MM.1S (cell line): ENCODE measurements at regions not wholly inside any gene's neighbourhood (a gene's known extent, or its start where the extent isn't known, plus 50 kb on each side); places are given as distances from the start of the nearest gene placed in this dataset.
"Not testable (repeated sequence)": the region's sequence is repeated elsewhere in the genome, so short reads cannot be mapped to it uniquely, and the experiment has no call there.

Source experiments
- DNase-seq: peaks from one replicate; pipeline ENCODE4 v3.0.0-alpha.2; 2015
- H2AFZ ChIP-seq: fragments of 300-600 bp; sonication (generic); 2 replicates; pipeline ENCODE4 v1.6.0; 2016; ENCODE audit warnings: antibody characterized with exemption, low read length
- H3F3A ChIP-seq: fragments of 300-600 bp; sonication (generic); 2 replicates; pipeline ENCODE4 v1.6.1; 2016; ENCODE audit warnings: mild to moderate bottlenecking, antibody characterized with exemption, low read length, moderate library complexity, mixed read lengths; ENCODE audit not compliant: insufficient read depth
- H3K27ac ChIP-seq: fragments of 300-600 bp; sonication (generic); 2 replicates; pipeline ENCODE4 v1.5.1; 2016; ENCODE audit warnings: mild to moderate bottlenecking, low read length
- H3K27me3 ChIP-seq: fragments of 300-600 bp; sonication (generic); replicated peaks from 2 replicates; pipeline ENCODE4 v1.6.0; 2016; ENCODE audit warnings: low read length; ENCODE audit not compliant: insufficient read depth
- H3K36me3 ChIP-seq: fragments of 300-600 bp; sonication (generic); replicated peaks from 2 replicates; pipeline ENCODE4 v1.6.1; 2016; ENCODE audit warnings: mild to moderate bottlenecking, low read length, mixed read lengths; ENCODE audit not compliant: insufficient read depth
- H3K4me1 ChIP-seq: fragments of 300-600 bp; sonication (generic); 2 replicates; pipeline ENCODE4 v1.6.1; 2016; ENCODE audit warnings: low read length, mixed read lengths
- H3K4me2 ChIP-seq: fragments of 300-600 bp; sonication (generic); 2 replicates; pipeline ENCODE4 v1.6.0; 2016; ENCODE audit warnings: low read depth, low read length
- H3K4me3 ChIP-seq: fragments of 300-600 bp; sonication (generic); 2 replicates; pipeline ENCODE4 v1.5.1; 2016; ENCODE audit warnings: low read length, mixed read lengths
- H3K79me2 ChIP-seq: fragments of 300-600 bp; sonication (generic); 2 replicates; pipeline ENCODE4 v1.6.1; 2016; ENCODE audit warnings: mixed run types, low read length, mixed read lengths
- H3K9ac ChIP-seq: fragments of 300-600 bp; sonication (generic); 2 replicates; pipeline ENCODE4 v1.6.1; 2016; ENCODE audit warnings: low read length, mixed read lengths
- H3K9me2 ChIP-seq: fragments of 300-600 bp; sonication (generic); replicated peaks from 2 replicates; pipeline ENCODE4 v1.6.1; 2016; ENCODE audit warnings: mild to moderate bottlenecking, low read length, mixed read lengths; ENCODE audit not compliant: insufficient read depth
- H3K9me3 ChIP-seq: fragments of 300-600 bp; sonication (generic); replicated peaks from 2 replicates; pipeline ENCODE4 v1.6.1; 2016; ENCODE audit warnings: mild to moderate bottlenecking, low read length, mixed read lengths; ENCODE audit not compliant: insufficient read depth
- H4K20me1 ChIP-seq: fragments of 300-600 bp; sonication (generic); 2 replicates; pipeline ENCODE4 v1.6.1; 2016; ENCODE audit warnings: mild to moderate bottlenecking, low read length, moderate library complexity, mixed read lengths; ENCODE audit not compliant: insufficient read depth
- EZH2 ChIP-seq: fragments of 300-600 bp; sonication (generic); optimal IDR thresholded peaks from 2 replicates; pipeline ENCODE3; 2017; ENCODE audit warnings: low read depth, mild to moderate bottlenecking, antibody characterized with exemption, low read length, mixed read lengths
- EZH2phosphoT487 ChIP-seq: fragments of 300-600 bp; sonication (generic); IDR thresholded peaks from 2 replicates; pipeline ENCODE4 v1.6.1; 2018; ENCODE audit warnings: antibody characterized with exemption, low read length
- TF ChIP-seq, protein P1 (sequence below): fragments of 300-600 bp; sonication (generic); IDR thresholded peaks from 2 replicates; pipeline ENCODE4 v1.5.1; 2016; ENCODE audit warnings: antibody characterized with exemption, low read length, mixed read lengths

DNA sequence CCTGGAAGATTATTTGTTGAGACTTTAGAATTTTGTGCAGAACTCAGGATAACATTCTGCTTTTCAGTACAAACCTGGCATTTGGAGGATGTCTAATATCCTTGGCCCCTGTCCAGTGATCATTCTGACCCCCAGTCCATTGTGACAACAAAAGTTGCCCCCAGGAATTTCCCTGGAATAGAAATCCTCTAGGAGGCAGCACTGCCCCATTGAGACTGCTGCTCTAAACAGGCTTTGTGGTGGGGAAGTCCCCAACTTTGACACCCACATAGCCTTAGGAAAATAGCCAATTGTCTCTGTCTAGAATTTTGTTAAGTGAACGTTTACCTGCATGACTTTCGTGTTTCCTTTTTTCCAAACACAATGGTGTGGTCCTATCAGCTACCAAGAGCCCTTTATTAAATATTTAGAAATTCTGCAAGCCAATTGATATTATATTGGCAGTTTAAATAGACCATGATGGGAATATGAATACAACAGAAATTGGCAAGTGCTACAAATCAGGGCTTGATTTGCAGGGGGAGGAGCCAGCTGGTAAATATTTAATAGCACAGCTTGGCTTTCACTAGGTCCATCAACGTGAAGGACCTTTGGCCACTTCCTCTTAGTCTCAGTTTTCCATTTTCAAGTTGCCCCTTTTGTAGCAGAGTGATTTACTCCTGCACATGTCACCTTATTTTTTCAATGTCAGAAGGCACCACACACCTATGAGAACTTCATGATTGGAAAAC is 451.7 kb downstream of the EFNB2 start:
- Histone ChIP-seq H3K4me3 (no peak overlapping the region), H3K27me3 (no peaks in the 10 kb centered on the region), H3K4me1 (no peaks in the 10 kb centered on the region), H2AFZ (no peak overlapping the region), H3K27ac (no peak overlapping the region), H3K79me2 (no peaks in the 10 kb centered on the region), H3K9me3 (no peaks in the 10 kb centered on the region), H3K9ac (no peak overlapping the region), H3K4me2 (no peak overlapping the region), H4K20me1 (no peaks in the 10 kb centered on the region), H3K36me3 (no peaks in the 10 kb centered on the region), H3F3A (no peaks in the 10 kb centered on the region), H3K9me2 (no peaks in the 10 kb centered on the region)
- TF ChIP-seq EZH2, result no peak
- TF ChIP-seq, protein P1, sequence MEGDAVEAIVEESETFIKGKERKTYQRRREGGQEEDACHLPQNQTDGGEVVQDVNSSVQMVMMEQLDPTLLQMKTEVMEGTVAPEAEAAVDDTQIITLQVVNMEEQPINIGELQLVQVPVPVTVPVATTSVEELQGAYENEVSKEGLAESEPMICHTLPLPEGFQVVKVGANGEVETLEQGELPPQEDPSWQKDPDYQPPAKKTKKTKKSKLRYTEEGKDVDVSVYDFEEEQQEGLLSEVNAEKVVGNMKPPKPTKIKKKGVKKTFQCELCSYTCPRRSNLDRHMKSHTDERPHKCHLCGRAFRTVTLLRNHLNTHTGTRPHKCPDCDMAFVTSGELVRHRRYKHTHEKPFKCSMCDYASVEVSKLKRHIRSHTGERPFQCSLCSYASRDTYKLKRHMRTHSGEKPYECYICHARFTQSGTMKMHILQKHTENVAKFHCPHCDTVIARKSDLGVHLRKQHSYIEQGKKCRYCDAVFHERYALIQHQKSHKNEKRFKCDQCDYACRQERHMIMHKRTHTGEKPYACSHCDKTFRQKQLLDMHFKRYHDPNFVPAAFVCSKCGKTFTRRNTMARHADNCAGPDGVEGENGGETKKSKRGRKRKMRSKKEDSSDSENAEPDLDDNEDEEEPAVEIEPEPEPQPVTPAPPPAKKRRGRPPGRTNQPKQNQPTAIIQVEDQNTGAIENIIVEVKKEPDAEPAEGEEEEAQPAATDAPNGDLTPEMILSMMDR, result peak; percentile 17
- DNase-seq, result peak; percentile 23

DNA sequence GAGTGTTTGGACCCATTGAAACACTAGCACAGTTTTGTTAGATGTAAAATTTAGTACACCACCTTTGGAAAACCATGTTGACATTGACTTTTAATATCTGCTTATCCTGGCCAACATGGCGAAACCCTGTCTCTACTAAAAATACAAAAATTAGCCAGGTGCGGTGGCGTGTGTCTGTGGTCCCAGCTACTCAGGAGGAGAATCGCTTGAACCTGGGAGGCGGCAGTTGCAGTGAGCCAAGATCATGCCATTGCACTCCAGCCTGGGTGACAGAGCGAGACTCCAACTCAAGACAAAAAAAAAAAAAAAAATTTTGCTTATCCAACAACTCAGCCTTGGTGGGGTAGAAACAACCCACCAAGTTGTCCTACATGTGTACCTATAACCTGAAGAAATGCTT is 454.2 kb downstream of the EFNB2 start:
- H3K36me3 ChIP-seq, H3K9me3 ChIP-seq, H3K4me3 ChIP-seq, H3K9ac ChIP-seq, H2AFZ ChIP-seq, DNase-seq, H3K4me1 ChIP-seq, H3K9me2 ChIP-seq, H3K27ac ChIP-seq, H3K27me3 ChIP-seq, H4K20me1 ChIP-seq, H3K79me2 ChIP-seq, H3K4me2 ChIP-seq, H3F3A ChIP-seq: not testable (repeated sequence)

DNA sequence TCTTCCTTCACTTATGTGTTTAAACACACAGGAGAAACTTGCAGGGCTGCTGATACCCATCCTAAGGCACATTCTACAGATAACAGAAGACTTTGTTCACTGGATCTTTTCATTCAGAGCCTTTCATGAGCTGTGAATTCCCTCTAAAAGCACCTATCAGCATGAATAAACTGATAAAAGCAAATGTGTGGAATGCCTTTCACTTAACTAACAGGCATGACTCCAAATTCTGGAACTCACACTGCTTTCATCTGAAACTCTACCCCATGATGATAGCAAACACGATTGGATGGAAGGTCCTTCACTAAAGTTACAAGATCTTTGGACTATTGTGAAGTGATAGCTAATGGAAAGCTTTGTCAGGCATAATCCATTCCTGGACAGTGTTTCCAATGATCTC is 457.3 kb downstream of the EFNB2 start:
- Histone ChIP-seq H3K36me3 (no peaks in the 10 kb centered on the region), H3K79me2 (no peaks in the 10 kb centered on the region), H3K9me3 (no peaks in the 10 kb centered on the region), H2AFZ (no peak overlapping the region), H4K20me1 (no peaks in the 10 kb centered on the region), H3K27ac (no peak overlapping the region), H3F3A (no peaks in the 10 kb centered on the region), H3K9me2 (no peaks in the 10 kb centered on the region), H3K9ac (no peak overlapping the region), H3K4me2 (no peak overlapping the region), H3K4me1 (no peaks in the 10 kb centered on the region), H3K27me3 (no peaks in the 10 kb centered on the region), H3K4me3 (no peak overlapping the region)
- TF ChIP-seq EZH2phosphoT487 (no peak), EZH2 (no peak)
- TF ChIP-seq, protein P1, result no peak
- DNase-seq, result no peak

DNA sequence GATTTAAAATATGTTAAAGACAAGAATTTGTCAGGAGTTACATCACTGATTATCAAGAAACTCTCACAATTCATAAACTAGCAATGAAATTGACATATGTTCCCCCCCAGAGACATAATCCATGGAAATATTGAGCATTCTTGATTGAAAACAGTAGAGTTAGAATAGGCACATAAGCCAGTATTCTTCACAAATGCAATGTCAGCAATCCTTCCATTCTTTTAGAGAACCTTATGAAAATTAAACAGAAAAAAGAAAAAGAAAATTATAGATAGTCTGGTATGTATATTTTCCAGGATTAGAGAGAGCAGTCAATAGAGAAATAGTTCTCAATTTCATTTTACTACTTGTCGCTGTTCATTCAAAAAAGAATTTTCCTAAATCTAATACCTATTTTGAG is 458.4 kb downstream of the EFNB2 start:
- Histone ChIP-seq H3K9me2 (no peaks in the 10 kb centered on the region), H3K9me3 (no peaks in the 10 kb centered on the region), H3K27me3 (no peaks in the 10 kb centered on the region), H3K9ac (no peak overlapping the region), H4K20me1 (no peaks in the 10 kb centered on the region), H3K4me2 (no peak overlapping the region), H3K4me1 (no peaks in the 10 kb centered on the region), H3K4me3 (no peak overlapping the region), H3K79me2 (no peaks in the 10 kb centered on the region), H2AFZ (no peak overlapping the region), H3K36me3 (no peaks in the 10 kb centered on the region), H3K27ac (no peak overlapping the region), H3F3A (no peaks in the 10 kb centered on the region)
- DNase-seq, result no peak
- TF ChIP-seq, protein P1, result no peak
- no peak for TF ChIP-seq EZH2phosphoT487
- TF ChIP-seq EZH2, result no peak
